ENCODE measurements at regions not wholly inside any gene's neighbourhood (a gene's known extent, or its start where the extent isn't known, plus 50 kb on each side); places are given as distances from the start of the nearest gene placed in this dataset.

GRCh38 chr6:4297348-4297747 lies 162.0 kb upstream of the ECI2 start:
- no peak for DNase-seq (ENCODE audit: low spot score)

- no peak for DNase-seq (ENCODE audit: low spot score)
These were observed 161.2 kb upstream of the ECI2 start for GRCh38 chr6:4296552-4296951.

- DNase-seq (ENCODE audit: low spot score): no peak
These were observed 160.4 kb upstream of the ECI2 start for GRCh38 chr6:4295783-4296155.

- no peak for DNase-seq (ENCODE audit: low spot score)
These were observed 159.8 kb upstream of the ECI2 start for GRCh38 chr6:4295058-4295782.

GRCh38 chr6:4294636-4295035 lies 159.3 kb upstream of the ECI2 start:
- no peak for DNase-seq (ENCODE audit: low spot score)

GRCh38 chr6:4291453-4292403 lies 156.4 kb upstream of the ECI2 start:
- no peak for DNase-seq (ENCODE audit: low spot score)

- DNase-seq (ENCODE audit: low spot score): no peak
These were observed 154.5 kb upstream of the ECI2 start for GRCh38 chr6:4289770-4290320.

- DNase-seq (ENCODE audit: low spot score): no peak
These were observed 152.5 kb upstream of the ECI2 start for GRCh38 chr6:4287811-4288244.

- no peak for DNase-seq (ENCODE audit: low spot score)
These were observed 152.0 kb upstream of the ECI2 start for GRCh38 chr6:4287372-4287771.

GRCh38 chr6:4282926-4283325 lies 147.6 kb upstream of the ECI2 start:
- no peak for DNase-seq (ENCODE audit: low spot score)

- DNase-seq (ENCODE audit: low spot score): peak; percentile 3
These were observed 146.2 kb upstream of the ECI2 start for GRCh38 chr6:4281341-4282293.

- DNase-seq (ENCODE audit: low spot score): no peak
These were observed 145.3 kb upstream of the ECI2 start for GRCh38 chr6:4280707-4281106.

- no peak for DNase-seq (ENCODE audit: low spot score)
These were observed 144.7 kb upstream of the ECI2 start for GRCh38 chr6:4280031-4280430.

- no peak for DNase-seq (ENCODE audit: low spot score)
These were observed 139.2 kb upstream of the ECI2 start for GRCh38 chr6:4274382-4275082.

GRCh38 chr6:4272996-4273395 lies 137.6 kb upstream of the ECI2 start:
- no peak for DNase-seq (ENCODE audit: low spot score)

- DNase-seq (ENCODE audit: low spot score): no peak
These were observed 136.5 kb upstream of the ECI2 start for GRCh38 chr6:4271761-4272470.

GRCh38 chr6:4270776-4271175 lies 135.4 kb upstream of the ECI2 start:
- DNase-seq (ENCODE audit: low spot score): no peak

GRCh38 chr6:4270001-4270400 lies 134.6 kb upstream of the ECI2 start:
- no peak for DNase-seq (ENCODE audit: low spot score)

GRCh38 chr6:4268171-4268570 lies 132.8 kb upstream of the ECI2 start:
- no peak for DNase-seq (ENCODE audit: low spot score)

- no peak for DNase-seq (ENCODE audit: low spot score)
These were observed 130.4 kb upstream of the ECI2 start for GRCh38 chr6:4265740-4266139.

All from SK-N-DZ (cell line).